ENCODE measurements at regions not wholly inside any gene's neighbourhood (a gene's known extent, or its start where the extent isn't known, plus 50 kb on each side); places are given as distances from the start of the nearest gene placed in this dataset.

GRCh38 chr17:77891602-77892001 is 66.9 kb upstream of the TNRC6C start:
- TF ChIP-seq, protein P1, sequence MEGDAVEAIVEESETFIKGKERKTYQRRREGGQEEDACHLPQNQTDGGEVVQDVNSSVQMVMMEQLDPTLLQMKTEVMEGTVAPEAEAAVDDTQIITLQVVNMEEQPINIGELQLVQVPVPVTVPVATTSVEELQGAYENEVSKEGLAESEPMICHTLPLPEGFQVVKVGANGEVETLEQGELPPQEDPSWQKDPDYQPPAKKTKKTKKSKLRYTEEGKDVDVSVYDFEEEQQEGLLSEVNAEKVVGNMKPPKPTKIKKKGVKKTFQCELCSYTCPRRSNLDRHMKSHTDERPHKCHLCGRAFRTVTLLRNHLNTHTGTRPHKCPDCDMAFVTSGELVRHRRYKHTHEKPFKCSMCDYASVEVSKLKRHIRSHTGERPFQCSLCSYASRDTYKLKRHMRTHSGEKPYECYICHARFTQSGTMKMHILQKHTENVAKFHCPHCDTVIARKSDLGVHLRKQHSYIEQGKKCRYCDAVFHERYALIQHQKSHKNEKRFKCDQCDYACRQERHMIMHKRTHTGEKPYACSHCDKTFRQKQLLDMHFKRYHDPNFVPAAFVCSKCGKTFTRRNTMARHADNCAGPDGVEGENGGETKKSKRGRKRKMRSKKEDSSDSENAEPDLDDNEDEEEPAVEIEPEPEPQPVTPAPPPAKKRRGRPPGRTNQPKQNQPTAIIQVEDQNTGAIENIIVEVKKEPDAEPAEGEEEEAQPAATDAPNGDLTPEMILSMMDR (IDR thresholded peaks at IDR 0.05), result no peak
- no peak for TF ChIP-seq POLR2A (IDR thresholded peaks at IDR 0.05)

All from vagina (tissue), 2 donors.